Mucosa of descending colon (tissue), 3 donors: ENCODE measurements at regions not wholly inside any gene's neighbourhood (a gene's known extent, or its start where the extent isn't known, plus 50 kb on each side); places are given as distances from the start of the nearest gene placed in this dataset.
"Not testable (repeated sequence)": the region's sequence is repeated elsewhere in the genome, so short reads cannot be mapped to it uniquely, and the experiment has no call there.

Experiments used
- ATAC-seq: fragments of 200-7000 bp; cut with Tn5 transposase; one replicate; pipeline ENCODE4 v1.9.1; 2020; ENCODE audit warnings: mild to moderate bottlenecking, moderate library complexity
- DNase-seq, 3 donors: peaks; one replicate each; pipeline ENCODE4 v3.0.0-alpha.2; 2020
- H3K36me3 ChIP-seq: fragments of 200-600 bp; one replicate; pipeline ENCODE4 v1.8.0; 2021; ENCODE audit warnings: low read depth, mild to moderate bottlenecking
- H3K4me1 ChIP-seq: fragments of 200-600 bp; one replicate; pipeline ENCODE4 v1.8.0; 2021; ENCODE audit warnings: low read depth, mild to moderate bottlenecking
- H3K4me3 ChIP-seq: fragments of 200-600 bp; one replicate; pipeline ENCODE4 v1.8.0; 2021; ENCODE audit warnings: mild to moderate bottlenecking
- H3K9me3 ChIP-seq: fragments of 200-600 bp; one replicate; pipeline ENCODE4 v1.8.0; 2021; ENCODE audit warnings: mild to moderate bottlenecking
- CTCF ChIP-seq: fragments of 200-600 bp; IDR thresholded peaks from one replicate; pipeline ENCODE4 v1.8.0; 2022; ENCODE audit warnings: antibody characterized with exemption, mild to moderate bottlenecking
- intact Hi-C, 2 donors: fragments of 100-400 bp; cut with DNase I in 1 of 2; cut with micrococcal nuclease in 1 of 2; formaldehyde crosslinking; loops; one replicate each; pipeline versions ENCODE4 v1.11.0 to v1.11.1; 2022; cut with DNase I, micrococcal nuclease
- donor health status: DM: no; HTN: no; CAD: no; lungs with moderate emphysema.
- donor health status: DM: no; HTN: no; CAD: no.
- donor health status: DM: no; HTN: yes; CAD: no.

DNA sequence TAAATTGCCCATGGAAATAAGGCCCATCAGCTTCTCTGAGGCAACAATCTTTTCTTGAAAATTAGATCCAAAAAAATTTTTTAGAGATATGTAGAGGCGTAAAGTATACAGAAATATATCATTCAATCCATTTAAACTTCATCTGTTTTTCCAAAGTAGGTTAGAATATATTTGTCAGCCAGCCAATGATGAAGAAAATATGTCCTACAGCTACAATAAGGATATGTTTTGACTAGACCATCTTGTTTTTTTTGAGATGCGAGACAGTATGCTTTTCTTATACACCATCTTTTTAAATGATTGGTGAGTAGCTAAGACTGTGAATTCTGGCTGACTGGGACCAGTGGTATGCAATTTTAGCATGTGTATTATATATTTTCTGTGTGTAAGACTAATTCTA, 630.4 kb upstream of the CNTN5 start:
- H3K9me3 ChIP-seq: peaks cover 31% of the 10 kb centered on the region
- no peak for ATAC-seq

DNA sequence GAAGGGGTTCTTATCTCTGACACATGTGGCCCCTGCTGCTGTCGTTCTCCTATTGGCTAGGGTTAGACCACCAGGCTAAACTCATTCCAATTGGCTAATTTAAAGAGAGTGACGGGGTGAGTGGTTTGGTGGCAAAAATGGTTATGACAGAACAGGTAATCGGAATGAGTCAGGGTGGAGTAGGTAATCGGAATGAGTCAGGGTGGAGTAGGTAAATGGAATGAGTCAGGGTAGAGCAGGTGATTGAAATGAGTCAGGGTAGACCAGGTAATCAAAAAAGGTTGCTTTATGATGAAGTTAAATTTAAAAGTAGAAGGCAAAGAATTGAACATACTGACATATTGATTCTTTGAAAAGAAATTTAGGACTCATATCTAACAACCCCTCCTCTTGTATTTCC, 626.2 kb upstream of the CNTN5 start:
- H3K4me1 ChIP-seq, H3K36me3 ChIP-seq, intact Hi-C loops, DNase-seq, H3K4me3 ChIP-seq, ATAC-seq: not testable (repeated sequence)
- peaks cover 32% of the 10 kb centered on the region for H3K9me3 ChIP-seq

More for the DNA sequence above, 630.4 kb upstream of the CNTN5 start:
- intact Hi-C loops: no loop called here
- H3K36me3 ChIP-seq: no peaks in the 10 kb centered on the region
- DNase-seq: no peak
- no peak for TF ChIP-seq CTCF
- H3K4me3 ChIP-seq: no peak overlapping the region
- H3K4me1 ChIP-seq: no peaks in the 10 kb centered on the region

- peaks cover 28% of the 10 kb centered on the region for H3K9me3 ChIP-seq
- no peak for TF ChIP-seq CTCF
- intact Hi-C loops: no loop called here
Observed at GRCh38 chr11:98398508-98398907, 622.2 kb upstream of the CNTN5 start.

GRCh38 chr11:98409069-98409468, 611.7 kb upstream of the CNTN5 start:
- TF ChIP-seq CTCF: no peak
- Histone ChIP-seq H3K4me1 (no peaks in the 10 kb centered on the region), H3K36me3 (no peaks in the 10 kb centered on the region), H3K4me3 (no peak overlapping the region), H3K9me3 (peaks cover 25% of the 10 kb centered on the region)
- intact Hi-C loops: no loop called here
- ATAC-seq: no peak
- no peak for DNase-seq

More at GRCh38 chr11:98398508-98398907, 622.2 kb upstream of the CNTN5 start:
- Histone ChIP-seq H3K36me3 (no peaks in the 10 kb centered on the region), H3K4me3 (no peak overlapping the region), H3K4me1 (no peaks in the 10 kb centered on the region)
- ATAC-seq (no peak), DNase-seq (no peak)

GRCh38 chr11:98411777-98412176, 609.0 kb upstream of the CNTN5 start:
- intact Hi-C loops: no loop called here
- Histone ChIP-seq H3K9me3 (peaks cover 26% of the 10 kb centered on the region), H3K36me3 (no peaks in the 10 kb centered on the region), H3K4me3 (no peak overlapping the region), H3K4me1 (no peaks in the 10 kb centered on the region)
- ATAC-seq (no peak), DNase-seq (no peak)
- no peak for TF ChIP-seq CTCF

- Histone ChIP-seq H3K4me1 (no peaks in the 10 kb centered on the region), H3K9me3 (peaks cover 47% of the 10 kb centered on the region), H3K4me3 (no peak overlapping the region), H3K36me3 (no peaks in the 10 kb centered on the region)
- intact Hi-C loops: no loop called here
- ATAC-seq (no peak), DNase-seq (no peak)
- no peak for TF ChIP-seq CTCF
Observed at GRCh38 chr11:98417256-98417755, 603.4 kb upstream of the CNTN5 start.
